ENCODE measurements at regions not wholly inside any gene's neighbourhood (a gene's known extent, or its start where the extent isn't known, plus 50 kb on each side); places are given as distances from the start of the nearest gene placed in this dataset.
"Not testable (repeated sequence)": the region's sequence is repeated elsewhere in the genome, so short reads cannot be mapped to it uniquely, and the experiment has no call there.

DNA sequence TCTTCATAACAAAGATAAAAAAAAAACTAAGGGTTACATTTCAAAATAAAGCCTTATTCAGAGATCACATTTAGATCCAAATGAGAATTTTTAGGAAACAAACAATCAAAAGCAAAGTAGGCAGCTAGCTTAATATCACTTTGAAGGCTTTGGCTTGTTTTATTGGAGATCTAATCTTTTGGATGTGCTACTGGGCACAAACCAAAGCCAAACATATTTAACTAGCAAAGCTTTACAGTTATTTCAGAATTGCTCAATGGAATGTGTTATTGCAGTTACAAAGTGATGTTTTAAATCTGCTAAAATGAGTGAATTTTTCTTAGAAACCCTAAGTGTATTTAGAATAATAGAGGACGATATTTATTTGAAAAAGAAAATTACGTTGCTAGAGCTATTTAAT lies 114.7 kb upstream of the KLHL1 start:
- DNase-seq = no peak

DNA sequence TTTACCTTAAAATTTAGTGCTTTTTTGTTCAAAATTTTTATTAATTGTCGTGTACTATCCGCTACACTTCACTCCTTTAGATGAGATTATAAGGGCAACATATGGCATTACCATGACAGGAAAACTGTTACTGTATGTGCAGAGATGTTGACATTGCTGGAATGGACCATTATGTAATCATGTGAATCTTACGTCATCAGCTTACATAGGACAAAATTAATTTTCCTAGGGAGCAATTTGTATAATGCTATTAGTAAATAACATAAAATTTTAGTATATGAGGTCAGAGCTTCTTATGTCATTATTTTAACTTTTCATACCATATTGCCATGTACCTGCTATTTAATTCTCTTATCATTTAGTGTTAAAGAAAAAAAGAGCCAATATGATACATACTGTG lies 110.4 kb upstream of the KLHL1 start:
- no peak for DNase-seq

DNA sequence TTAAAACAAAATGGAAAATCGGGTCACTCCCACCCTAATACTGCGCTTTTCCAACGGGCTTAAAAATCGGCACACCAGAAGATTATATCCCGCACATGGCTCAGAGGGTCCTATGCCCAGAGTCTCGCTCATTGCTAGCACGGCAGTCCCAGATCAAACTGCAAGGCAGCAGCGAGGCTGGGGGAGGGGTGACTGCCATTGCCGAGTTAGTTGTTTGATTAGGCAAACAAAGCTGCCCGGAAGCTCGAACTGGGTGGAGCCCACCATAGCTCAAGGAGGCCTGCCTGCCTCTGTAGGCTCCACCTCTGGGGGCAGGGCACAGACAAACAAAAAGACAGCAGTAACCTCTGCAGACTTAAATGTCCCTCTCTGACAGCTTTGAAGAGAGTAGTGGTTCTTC lies 100.7 kb upstream of the KLHL1 start:
- DNase-seq = not testable (repeated sequence)

DNA sequence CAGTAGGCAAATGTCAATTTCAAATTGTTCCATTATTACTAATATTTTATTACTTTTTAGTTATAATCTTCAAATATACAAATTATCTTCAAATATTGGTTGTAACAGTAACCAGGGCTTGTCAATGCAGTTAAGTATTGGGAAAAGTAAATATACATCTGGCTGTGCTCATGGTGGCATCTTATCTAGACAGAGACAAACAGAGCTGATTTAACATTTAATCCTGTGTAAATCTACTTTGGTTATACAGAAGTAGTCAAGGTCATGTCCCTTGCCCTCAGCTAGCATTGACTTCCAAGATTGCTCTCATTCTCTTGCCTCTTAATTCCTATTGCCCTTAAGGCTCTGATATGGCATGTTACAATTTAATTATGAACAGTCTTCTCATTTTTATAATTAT lies 98.4 kb upstream of the KLHL1 start:
- no peak for DNase-seq

DNA sequence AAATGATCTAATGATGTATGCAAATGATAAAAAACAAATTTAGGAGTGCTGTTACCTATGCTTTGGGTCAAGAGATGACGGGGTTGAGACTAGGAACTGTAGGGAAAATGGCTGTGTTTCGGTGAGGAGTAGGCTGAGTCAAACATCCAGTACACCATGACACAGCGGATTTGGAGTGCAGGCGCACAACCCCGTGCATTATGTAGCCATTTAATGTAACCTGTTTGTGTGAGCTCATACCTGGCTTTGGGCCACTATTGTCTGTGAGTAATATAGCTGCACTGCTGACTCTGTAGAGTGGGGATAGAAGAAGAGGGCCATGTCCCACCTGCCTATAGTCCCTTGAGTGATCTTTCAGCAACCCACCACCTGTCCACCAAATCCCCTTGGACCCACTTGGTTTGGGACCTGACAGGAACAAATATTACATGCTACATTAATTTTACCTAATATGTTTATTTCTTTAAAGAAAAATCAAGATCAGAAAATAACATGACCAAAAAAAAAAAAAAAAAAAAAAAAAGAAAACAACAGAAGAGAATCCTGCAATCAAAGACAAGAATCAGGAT lies 95.5 kb upstream of the KLHL1 start:
- no peak for DNase-seq

DNA sequence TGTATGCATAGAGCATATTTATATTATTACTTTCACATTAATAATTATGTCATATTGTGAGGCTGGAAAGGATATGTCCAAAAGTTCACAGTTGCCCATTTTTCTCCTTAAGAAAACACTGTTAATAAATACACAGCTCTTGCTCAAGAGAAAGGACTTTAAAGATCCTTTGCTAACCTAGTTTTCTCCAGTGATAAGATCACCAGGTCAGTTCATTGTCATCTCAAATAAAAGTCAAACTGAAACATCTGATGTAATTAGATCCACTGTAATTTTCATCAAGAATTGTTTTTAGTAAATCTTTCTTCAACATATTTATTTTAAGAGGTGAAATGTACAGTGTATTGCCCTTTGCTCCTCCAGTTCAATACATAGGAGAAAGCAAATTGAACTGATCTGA lies 82.8 kb upstream of the KLHL1 start:
- DNase-seq = no peak

DNA sequence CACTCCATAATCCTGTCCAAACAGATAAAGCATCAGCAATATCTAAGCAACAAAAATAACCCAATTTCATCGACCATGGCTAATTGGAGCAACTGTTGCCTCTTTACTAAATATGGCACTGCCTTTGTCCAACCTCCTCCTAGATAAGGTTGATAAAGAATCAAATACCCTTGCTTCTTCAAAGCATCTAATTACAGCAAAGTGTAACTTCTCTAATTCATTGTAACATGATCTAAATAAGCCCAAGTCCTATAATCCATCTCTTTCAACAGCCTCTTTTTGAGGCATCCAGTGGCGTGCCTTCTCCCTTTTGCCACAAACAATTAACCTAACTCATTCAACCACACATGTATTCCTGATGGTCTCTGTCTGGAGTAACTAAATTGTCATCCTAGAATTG lies 81.7 kb upstream of the KLHL1 start:
- no peak for DNase-seq

DNA sequence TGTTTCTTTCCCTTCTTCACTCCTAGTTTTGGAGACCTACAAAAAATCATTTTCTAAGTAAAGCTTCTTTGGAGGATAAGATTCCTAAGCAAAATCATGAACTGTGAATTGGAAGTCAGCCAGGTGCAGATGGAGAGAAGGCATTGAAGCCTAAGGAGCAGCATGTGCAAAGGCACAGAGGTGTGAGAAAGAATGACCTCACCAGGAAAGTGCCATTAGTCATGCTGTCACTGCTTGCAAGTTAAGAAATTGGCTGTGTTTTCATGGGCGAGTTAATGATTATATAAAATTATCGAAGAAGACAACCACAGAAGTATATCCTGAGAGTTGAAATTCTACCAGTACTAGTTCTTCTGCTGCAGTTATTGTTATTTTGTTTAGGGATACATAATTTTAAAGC lies 80.3 kb upstream of the KLHL1 start:
- DNase-seq = no peak

DNA sequence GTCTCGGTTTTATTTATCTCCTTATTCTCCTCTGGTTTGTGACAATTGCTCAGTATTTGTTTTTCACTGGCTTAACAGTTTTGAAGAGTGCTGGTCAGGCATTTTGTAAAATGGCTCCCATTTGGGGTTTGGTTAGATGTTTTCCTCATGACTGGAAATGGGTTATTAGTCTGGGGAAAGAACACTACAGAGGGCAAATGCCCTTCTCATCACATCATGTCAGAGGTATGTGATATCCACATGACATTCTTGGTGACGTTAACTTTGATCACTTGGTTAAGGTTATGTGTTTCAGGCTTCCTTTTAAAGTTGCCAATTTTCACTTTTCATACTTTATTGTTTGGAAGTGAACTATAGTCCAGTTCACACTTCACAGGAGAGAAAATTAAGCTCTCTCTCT lies 74.8 kb upstream of the KLHL1 start:
- no peak for DNase-seq
